IPS-11a (cell line): ENCODE measurements at regions not wholly inside any gene's neighbourhood (a gene's known extent, or its start where the extent isn't known, plus 50 kb on each side); places are given as distances from the start of the nearest gene placed in this dataset.
"Not testable (repeated sequence)": the region's sequence is repeated elsewhere in the genome, so short reads cannot be mapped to it uniquely, and the experiment has no call there.

Source experiments
- H3K4me3 ChIP-seq: one replicate; pipeline ENCODE4 v1.5.1; 2013; ENCODE audit warnings: low read depth, low read length, control low read depth

- no peak overlapping the region for H3K4me3 ChIP-seq
Observed at GRCh38 chr14:83255015-83255726, 1721.5 kb upstream of the SEL1L start.

- H3K4me3 ChIP-seq = no peak overlapping the region
Observed at GRCh38 chr14:83255727-83256090, 1722.1 kb upstream of the SEL1L start.

- H3K4me3 ChIP-seq = no peak overlapping the region
Observed at GRCh38 chr14:83257466-83258439, 1724.1 kb upstream of the SEL1L start.

- H3K4me3 ChIP-seq = no peak overlapping the region
Observed at GRCh38 chr14:83260751-83261150, 1727.1 kb upstream of the SEL1L start.

- no peak overlapping the region for H3K4me3 ChIP-seq
Observed at GRCh38 chr14:83269583-83269982, 1735.9 kb upstream of the SEL1L start.

- H3K4me3 ChIP-seq = no peak overlapping the region
Observed at GRCh38 chr14:83271663-83272062, 1738.0 kb upstream of the SEL1L start.

GRCh38 chr14:83280719-83281118 is 1747.1 kb upstream of the SEL1L start:
- no peak overlapping the region for H3K4me3 ChIP-seq

GRCh38 chr14:83282706-83283105 is 1749.1 kb upstream of the SEL1L start:
- no peak overlapping the region for H3K4me3 ChIP-seq

GRCh38 chr14:83287300-83287699 is 1753.6 kb upstream of the SEL1L start:
- no peak overlapping the region for H3K4me3 ChIP-seq

GRCh38 chr14:83289390-83289789 is 1755.7 kb upstream of the SEL1L start:
- H3K4me3 ChIP-seq = no peak overlapping the region

- no peak overlapping the region for H3K4me3 ChIP-seq
Observed at GRCh38 chr14:83289896-83290295, 1756.2 kb upstream of the SEL1L start.

GRCh38 chr14:83290447-83290846 is 1756.8 kb upstream of the SEL1L start:
- H3K4me3 ChIP-seq = no peak overlapping the region

GRCh38 chr14:83291714-83292113 is 1758.1 kb upstream of the SEL1L start:
- no peak overlapping the region for H3K4me3 ChIP-seq

- H3K4me3 ChIP-seq = no peak overlapping the region
Observed at GRCh38 chr14:83294941-83295340, 1761.3 kb upstream of the SEL1L start.

- no peak overlapping the region for H3K4me3 ChIP-seq
Observed at GRCh38 chr14:83297361-83297760, 1763.7 kb upstream of the SEL1L start.

GRCh38 chr14:83298016-83298415 is 1764.4 kb upstream of the SEL1L start:
- not testable (repeated sequence) for H3K4me3 ChIP-seq

- no peak overlapping the region for H3K4me3 ChIP-seq
Observed at GRCh38 chr14:83300476-83301064, 1766.9 kb upstream of the SEL1L start.

GRCh38 chr14:83301791-83302190 is 1768.1 kb upstream of the SEL1L start:
- no peak overlapping the region for H3K4me3 ChIP-seq

GRCh38 chr14:83309211-83309610 is 1775.6 kb upstream of the SEL1L start:
- H3K4me3 ChIP-seq = no peak overlapping the region

- no peak overlapping the region for H3K4me3 ChIP-seq
Observed at GRCh38 chr14:83309833-83310232, 1776.2 kb upstream of the SEL1L start.

GRCh38 chr14:83312511-83312910 is 1778.9 kb upstream of the SEL1L start:
- no peak overlapping the region for H3K4me3 ChIP-seq

- no peak overlapping the region for H3K4me3 ChIP-seq
Observed at GRCh38 chr14:83314764-83315163, 1781.1 kb upstream of the SEL1L start.
